Transverse colon (tissue), 4 donors: ENCODE measurements at regions not wholly inside any gene's neighbourhood (a gene's known extent, or its start where the extent isn't known, plus 50 kb on each side); places are given as distances from the start of the nearest gene placed in this dataset.

Source experiments
- DNase-seq: peaks from one replicate; pipeline ENCODE4 v3.0.0-alpha.2; 2019
- H3K27ac ChIP-seq, 4 donors: fragments of 200-600 bp; sonication (generic); 2 replicates each; pipeline ENCODE4 v1.5.1; 2016 to 2018; ENCODE audit warnings: inconsistent platforms in 4 of 4
- H3K27me3 ChIP-seq: fragments of 200-600 bp; sonication (generic); 2 replicates; pipeline ENCODE4 v1.5.1; 2017; ENCODE audit warnings: inconsistent platforms
- H3K36me3 ChIP-seq, 4 donors: fragments of 200-600 bp; sonication (generic); 2 replicates each; pipeline ENCODE4 v1.5.1; 2017 to 2019; ENCODE audit warnings: inconsistent platforms in 4 of 4
- H3K4me1 ChIP-seq, 4 donors: fragments of 200-600 bp; sonication (generic); 2 replicates each; pipeline ENCODE4 v1.5.1; 2017 to 2020; ENCODE audit warnings: inconsistent platforms in 4 of 4
- H3K4me3 ChIP-seq, 4 donors: fragments of 200-600 bp; sonication (generic); 1 replicate in 1 of 4; 2 replicates in 3 of 4; pipeline versions ENCODE4 v1.5.1 to v1.6.1; 2017 to 2019; ENCODE audit warnings: inconsistent platforms in 4 of 4
- H3K9me3 ChIP-seq, 2 donors: fragments of 200-600 bp; sonication (generic); 2 replicates each; pipeline ENCODE4 v1.5.1; 2017 to 2019; ENCODE audit warnings: inconsistent platforms in 2 of 2
- CTCF ChIP-seq, 5 experiments: fragments of 200-600 bp in 3 of 5; fragments of 450-650 bp in 2 of 5; sonication (generic) in 3 of 5; IDR thresholded peaks; 1 replicate in 2 of 5; 2 replicates in 3 of 5; pipeline ENCODE4 v1.5.1; 2016 to 2017; ENCODE audit warnings: antibody characterized with exemption in 5 of 5, inconsistent platforms in 3 of 5, mild to moderate bottlenecking in 2 of 5, moderate library complexity in 1 of 5
- EP300 ChIP-seq: sonication (generic); formaldehyde crosslinking; IDR thresholded peaks from one replicate; pipeline ENCODE4 v1.6.1; 2017; ENCODE audit warnings: antibody characterized with exemption, low read depth
- POLR2A ChIP-seq: fragments of 450-650 bp; IDR thresholded peaks from one replicate; pipeline ENCODE4 v1.6.1; 2016; ENCODE audit warnings: antibody characterized with exemption, mild to moderate bottlenecking, moderate library complexity
- POLR2AphosphoS5 ChIP-seq, 3 donors: sonication (generic); formaldehyde crosslinking; IDR thresholded peaks; one replicate each; pipeline ENCODE4 v1.6.1; 2016; ENCODE audit warnings: antibody characterized with exemption in 3 of 3
- WGBS, 2 donors: methylation state at CpG; one replicate each; pipeline ENCODE4 v1.1.5; 2018; ENCODE audit warnings: low coverage in 1 of 2; 5-methylcytosine and 5-hydroxymethylcytosine counted together
- in situ Hi-C, 4 donors: fragments of 200-750 bp; cut with MboI; loops; one replicate each; pipeline versions ENCODE4 v1.15.0 to v1.15.1; 2017; ENCODE audit warnings: low sequenced_read_pairs in 3 of 4, low pct_ligation_motif_present in 1 of 4, low pct_unique_long_range_greater_than_20kb in 1 of 4
- intact Hi-C: fragments of 100-400 bp; cut with DNase I; formaldehyde crosslinking; loops from one replicate; pipeline ENCODE4 v1.15.1; 2023; ENCODE audit warnings: low total_unique reads

GRCh38 chr1:163821679-163822078 is 499.9 kb downstream of the NUF2 start:
- Histone ChIP-seq H3K27me3 (no peaks in the 10 kb centered on the region), H3K27ac (no peak overlapping the region), H3K9me3 (no peaks in the 10 kb centered on the region), H3K4me3 (no peak overlapping the region), H3K36me3 (no peaks in the 10 kb centered on the region), H3K4me1 (no peaks in the 10 kb centered on the region)
- in situ Hi-C loops = no loop called here
- no peak for DNase-seq
- intact Hi-C loops = no loop called here
- TF ChIP-seq EP300 (no peak), POLR2A (no peak), CTCF (IDR thresholded peaks at IDR 0.05) (no peak), POLR2AphosphoS5 (IDR thresholded peaks at IDR 0.05) (no peak)

- no peak overlapping the region for H3K4me3 ChIP-seq
- no peak for DNase-seq
- in situ Hi-C loops = no loop called here
- no peaks in the 10 kb centered on the region for H3K9me3 ChIP-seq
- intact Hi-C loops = no loop called here
- no peaks in the 10 kb centered on the region for H3K36me3 ChIP-seq
- H3K4me1 ChIP-seq = no peaks in the 10 kb centered on the region
- TF ChIP-seq POLR2A (no peak), EP300 (no peak), CTCF (IDR thresholded peaks at IDR 0.05) (no peak), POLR2AphosphoS5 (IDR thresholded peaks at IDR 0.05) (no peak)
- H3K27me3 ChIP-seq = no peaks in the 10 kb centered on the region
- no peak overlapping the region for H3K27ac ChIP-seq
These were observed 501.3 kb downstream of the NUF2 start for GRCh38 chr1:163823017-163823416.

- H3K36me3 ChIP-seq = no peaks in the 10 kb centered on the region
- 14 to 20% methylated on average over 1 of the region's 1 CpG for WGBS, 2 donors
- DNase-seq = no peak
- H3K4me1 ChIP-seq = no peaks in the 10 kb centered on the region
- H3K9me3 ChIP-seq = no peaks in the 10 kb centered on the region
- intact Hi-C loops (no loop called here), in situ Hi-C loops (no loop called here)
- H3K27me3 ChIP-seq = no peaks in the 10 kb centered on the region
- no peak overlapping the region for H3K27ac ChIP-seq
- H3K4me3 ChIP-seq = no peak overlapping the region
- TF ChIP-seq CTCF (IDR thresholded peaks at IDR 0.05) (no peak), POLR2AphosphoS5 (IDR thresholded peaks at IDR 0.05) (no peak), POLR2A (no peak)
These were observed 502.3 kb downstream of the NUF2 start for GRCh38 chr1:163824006-163824405.

- in situ Hi-C loops = no loop called here
- intact Hi-C loops = no loop called here
- H3K4me3 ChIP-seq = no peak overlapping the region
- TF ChIP-seq CTCF (IDR thresholded peaks at IDR 0.05) (no peak), EP300 (no peak), POLR2AphosphoS5 (IDR thresholded peaks at IDR 0.05) (no peak), POLR2A (no peak)
- no peak for DNase-seq
- 89% methylated on average over 3 of the region's 3 CpGs; no CpG with 5 or more reads in 1 of the 2 donors for WGBS, 2 donors
- no peak overlapping the region for H3K27ac ChIP-seq
- H3K4me1 ChIP-seq = no peaks in the 10 kb centered on the region
- no peaks in the 10 kb centered on the region for H3K27me3 ChIP-seq
- no peaks in the 10 kb centered on the region for H3K9me3 ChIP-seq
- H3K36me3 ChIP-seq = no peaks in the 10 kb centered on the region
These were observed 502.7 kb downstream of the NUF2 start for GRCh38 chr1:163824490-163824889.
